Myocyte (in vitro differentiated cells): ENCODE measurements at regions not wholly inside any gene's neighbourhood (a gene's known extent, or its start where the extent isn't known, plus 50 kb on each side); places are given as distances from the start of the nearest gene placed in this dataset.

Experiments used
- DNase-seq: peaks from one replicate; pipeline ENCODE4 v3.0.0-alpha.2; 2012; ENCODE audit warnings: low read depth

DNA sequence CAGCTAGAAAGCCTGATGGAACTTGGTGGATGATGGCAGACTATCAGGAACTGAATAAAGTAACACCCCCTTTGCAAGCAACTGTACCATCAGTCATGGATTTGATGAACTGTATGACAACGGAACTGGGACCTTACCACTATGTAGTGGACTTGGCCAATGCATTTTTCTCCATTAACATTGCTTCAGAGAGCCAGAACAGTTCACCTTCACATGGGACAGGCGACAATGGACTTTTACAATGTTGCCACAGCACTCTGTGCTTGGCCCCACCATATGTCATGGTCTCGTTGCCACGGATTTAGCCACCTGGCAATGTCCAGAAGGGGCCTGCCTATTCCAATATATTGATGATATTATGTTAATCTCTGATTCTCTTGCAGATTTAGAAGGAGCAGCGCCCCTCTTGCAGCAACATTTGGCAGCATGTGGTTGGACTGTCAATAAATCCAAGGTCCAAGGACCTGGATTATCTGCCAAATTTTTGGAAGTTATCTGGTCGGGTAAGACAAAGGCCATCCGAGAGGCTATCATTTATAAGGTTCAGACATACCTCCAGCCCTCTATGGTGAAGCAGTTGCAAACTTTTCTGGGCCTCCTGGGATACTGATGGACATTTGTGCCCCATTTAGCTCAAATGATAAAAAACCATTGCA lies 52.2 kb upstream of the ZC3H15 start:
- DNase-seq: no peak
